GM21447 (cell line): ENCODE measurements at regions not wholly inside any gene's neighbourhood (a gene's known extent, or its start where the extent isn't known, plus 50 kb on each side); places are given as distances from the start of the nearest gene placed in this dataset.

Experiments
- ATAC-seq: cut with Tn5 transposase; IDR thresholded peaks from one replicate; pipeline ENCODE4 v1.9.1; 2021; ENCODE audit not compliant: unreplicated experiment

GRCh38 chr15:69730281-69731080, 277.9 kb downstream of the RPLP1 start:
- ATAC-seq, result no peak

GRCh38 chr15:69731081-69731330, 278.4 kb downstream of the RPLP1 start:
- no peak for ATAC-seq

GRCh38 chr15:69731581-69731980, 279.0 kb downstream of the RPLP1 start:
- no peak for ATAC-seq

GRCh38 chr15:69732133-69732532, 279.5 kb downstream of the RPLP1 start:
- ATAC-seq, result no peak

- ATAC-seq, result no peak
Measured at GRCh38 chr15:69734699-69735098, 282.1 kb downstream of the RPLP1 start.

GRCh38 chr15:69735121-69735520, 282.5 kb downstream of the RPLP1 start:
- ATAC-seq, result no peak

- ATAC-seq, result no peak
Measured at GRCh38 chr15:69736161-69736560, 283.5 kb downstream of the RPLP1 start.

- ATAC-seq, result no peak
Measured at GRCh38 chr15:69737916-69738315, 285.3 kb downstream of the RPLP1 start.

- ATAC-seq, result no peak
Measured at GRCh38 chr15:69740684-69741083, 288.1 kb downstream of the RPLP1 start.

GRCh38 chr15:69742361-69742760, 289.7 kb downstream of the RPLP1 start:
- ATAC-seq, result no peak

- no peak for ATAC-seq
Measured at GRCh38 chr15:69743091-69743490, 290.5 kb downstream of the RPLP1 start.

GRCh38 chr15:69744391-69745162, 292.0 kb downstream of the RPLP1 start:
- no peak for ATAC-seq

- ATAC-seq, result no peak
Measured at GRCh38 chr15:69747193-69747592, 294.6 kb downstream of the RPLP1 start.

GRCh38 chr15:69748131-69748530, 295.5 kb downstream of the RPLP1 start:
- ATAC-seq, result no peak

- no peak for ATAC-seq
Measured at GRCh38 chr15:69748576-69749185, 296.1 kb downstream of the RPLP1 start.

- no peak for ATAC-seq
Measured at GRCh38 chr15:69749274-69749673, 296.7 kb downstream of the RPLP1 start.

- ATAC-seq, result no peak
Measured at GRCh38 chr15:69749797-69750196, 297.2 kb downstream of the RPLP1 start.

GRCh38 chr15:69750253-69750652, 297.6 kb downstream of the RPLP1 start:
- no peak for ATAC-seq

GRCh38 chr15:69751147-69751546, 298.5 kb downstream of the RPLP1 start:
- no peak for ATAC-seq

GRCh38 chr15:69751566-69751965, 298.9 kb downstream of the RPLP1 start:
- no peak for ATAC-seq

- no peak for ATAC-seq
Measured at GRCh38 chr15:69753867-69754266, 301.2 kb downstream of the RPLP1 start.

- no peak for ATAC-seq
Measured at GRCh38 chr15:69754313-69754712, 301.7 kb downstream of the RPLP1 start.
